GM12892 (cell line): ENCODE measurements at regions not wholly inside any gene's neighbourhood (a gene's known extent, or its start where the extent isn't known, plus 50 kb on each side); places are given as distances from the start of the nearest gene placed in this dataset.
"Not testable (repeated sequence)": the region's sequence is repeated elsewhere in the genome, so short reads cannot be mapped to it uniquely, and the experiment has no call there.

Experiments used
- DNase-seq: peaks from one replicate; pipeline ENCODE4 v3.0.0; 2011; ENCODE audit not compliant: insufficient read length
- FAIRE-seq: peaks from 2 replicates; lab custom pipeline; 2011; peaks lifted over from hg19 to GRCh38; lab: Jason Lieb, UNC
- POLR2A ChIP-seq: IDR thresholded peaks from 2 replicates; pipeline ENCODE4 v1.6.1; 2011; ENCODE audit warnings: low read depth, low read length, control low read depth
- POLR2AphosphoS5 ChIP-seq: IDR thresholded peaks from 2 replicates; pipeline ENCODE4 v1.6.1; 2011; ENCODE audit warnings: low read depth, low read length, control low read depth
- TAF1 ChIP-seq: IDR thresholded peaks from 2 replicates; pipeline ENCODE4 v1.6.1; 2011; ENCODE audit warnings: low read depth, mild to moderate bottlenecking, control low read depth, low read length, borderline replicate concordance

DNA sequence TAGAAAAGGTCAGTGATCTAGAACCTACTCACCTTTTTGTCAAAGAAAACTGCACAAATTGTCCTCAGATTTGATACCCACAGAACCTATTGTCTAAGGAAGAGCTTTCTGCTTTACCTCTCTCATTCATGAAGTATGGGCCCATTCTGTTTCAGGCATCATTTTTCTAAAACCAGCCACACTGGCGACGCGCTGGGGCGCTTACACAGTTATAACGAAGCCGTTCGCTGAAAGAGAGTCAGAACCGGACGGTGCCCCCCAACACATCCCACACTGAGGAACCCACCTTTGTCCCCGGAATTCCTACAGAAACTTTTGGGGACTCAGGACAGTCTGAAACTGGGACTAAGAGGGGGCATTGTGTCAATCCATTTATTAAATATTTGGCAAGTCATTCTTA, 206.3 kb upstream of the HAAO start:
- DNase-seq (no peak), FAIRE-seq (no peak)
- TF ChIP-seq POLR2A, result no peak
- TF ChIP-seq TAF1, result no peak
- TF ChIP-seq POLR2AphosphoS5, result no peak

DNA sequence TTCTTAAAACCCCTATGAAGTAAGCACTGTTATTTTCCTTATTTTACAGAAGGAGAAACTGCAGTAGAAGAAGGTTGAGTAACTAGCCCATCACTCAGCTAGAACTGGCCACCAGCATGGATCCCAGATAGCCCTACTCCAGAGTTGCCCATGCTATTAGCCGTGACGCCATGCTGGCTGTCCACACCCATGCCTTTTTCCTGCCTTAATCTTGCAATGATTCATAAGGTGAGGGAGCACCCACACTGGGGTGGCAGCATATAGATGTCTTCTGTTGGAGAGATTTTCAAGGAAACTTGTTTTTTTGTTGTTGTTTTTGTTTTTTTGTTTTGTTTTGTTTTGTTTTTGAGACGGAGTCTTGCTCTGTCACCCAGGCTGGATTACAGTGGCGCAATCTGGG, 204.1 kb upstream of the HAAO start:
- TF ChIP-seq POLR2AphosphoS5 (no peak), POLR2A (no peak)
- no peak for DNase-seq
- FAIRE-seq, result no peak

GRCh38 chr2:42995752-42996422, 203.5 kb upstream of the HAAO start:
- TF ChIP-seq TAF1 (no peak), POLR2AphosphoS5 (no peak), POLR2A (no peak)
- FAIRE-seq, result no peak
- DNase-seq, result no peak

DNA sequence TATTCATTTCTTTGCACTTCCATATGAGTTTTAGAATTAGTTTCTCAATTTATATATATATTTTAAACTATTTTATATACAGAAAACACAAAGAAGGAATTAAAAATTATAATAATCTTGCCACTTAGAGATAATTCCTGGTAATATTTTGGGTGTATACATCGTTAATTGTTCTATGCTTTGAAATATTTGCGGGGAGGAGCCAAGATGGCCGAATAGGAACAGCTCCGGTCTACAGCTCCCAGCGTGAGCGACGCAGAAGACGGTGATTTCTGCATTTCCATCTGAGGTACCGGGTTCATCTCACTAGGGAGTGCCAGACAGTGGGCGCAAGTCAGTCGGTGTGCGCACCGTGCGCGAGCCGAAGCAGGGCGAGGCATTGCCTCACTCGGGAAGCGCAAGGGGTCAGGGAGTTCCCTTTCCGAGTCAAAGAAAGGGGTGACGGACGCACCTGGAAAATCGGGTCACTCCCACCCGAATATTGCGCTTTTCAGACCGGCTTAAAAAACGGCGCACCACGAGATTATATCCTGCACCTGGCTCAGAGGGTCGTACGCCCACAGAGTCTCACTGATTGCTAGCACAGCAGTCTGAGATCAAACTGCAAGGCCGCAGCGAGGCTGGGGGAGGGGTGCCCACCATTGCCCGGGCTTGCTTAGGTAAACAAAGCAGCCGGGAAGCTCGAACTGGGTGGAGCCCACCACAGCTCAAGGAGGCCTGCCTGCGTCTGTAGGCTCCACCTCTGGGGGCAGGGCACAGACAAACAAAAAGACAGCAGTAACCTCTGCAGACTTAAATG, 197.1 kb upstream of the HAAO start:
- not testable (repeated sequence) for DNase-seq, FAIRE-seq

- not testable (repeated sequence) for FAIRE-seq, DNase-seq
Observed at GRCh38 chr2:42988055-42988454, 195.7 kb upstream of the HAAO start.

- DNase-seq (no peak), FAIRE-seq (no peak)
- TF ChIP-seq POLR2A (no peak), TAF1 (no peak), POLR2AphosphoS5 (no peak)
Observed at GRCh38 chr2:42987112-42987922, 194.9 kb upstream of the HAAO start.

DNA sequence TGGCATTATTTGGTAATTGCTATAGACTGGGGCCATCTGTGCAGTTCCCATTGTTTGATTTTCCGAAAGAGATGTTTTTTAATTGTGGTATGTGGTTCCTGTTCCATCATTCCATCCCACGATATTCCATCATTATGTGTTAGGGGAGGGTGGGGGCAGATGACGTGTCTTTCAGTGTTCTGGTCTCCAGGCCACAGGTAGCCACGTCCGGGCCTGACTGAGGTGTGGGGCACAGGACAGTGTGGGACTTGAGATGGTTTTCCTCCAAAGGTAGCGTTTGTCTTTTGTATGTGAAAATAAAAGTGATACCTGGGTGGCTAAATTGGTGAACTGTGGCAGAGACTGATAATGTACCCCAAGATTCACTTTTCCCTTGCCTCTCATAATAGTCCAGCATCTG, 192.2 kb upstream of the HAAO start:
- TF ChIP-seq POLR2A (no peak), POLR2AphosphoS5 (no peak), TAF1 (no peak)
- no peak for FAIRE-seq
- no peak for DNase-seq

- no peak for TF ChIP-seq POLR2AphosphoS5
- TF ChIP-seq TAF1, result no peak
- TF ChIP-seq POLR2A, result no peak
- DNase-seq, result no peak
- FAIRE-seq, result no peak
Observed at GRCh38 chr2:42984081-42984480, 191.7 kb upstream of the HAAO start.

DNA sequence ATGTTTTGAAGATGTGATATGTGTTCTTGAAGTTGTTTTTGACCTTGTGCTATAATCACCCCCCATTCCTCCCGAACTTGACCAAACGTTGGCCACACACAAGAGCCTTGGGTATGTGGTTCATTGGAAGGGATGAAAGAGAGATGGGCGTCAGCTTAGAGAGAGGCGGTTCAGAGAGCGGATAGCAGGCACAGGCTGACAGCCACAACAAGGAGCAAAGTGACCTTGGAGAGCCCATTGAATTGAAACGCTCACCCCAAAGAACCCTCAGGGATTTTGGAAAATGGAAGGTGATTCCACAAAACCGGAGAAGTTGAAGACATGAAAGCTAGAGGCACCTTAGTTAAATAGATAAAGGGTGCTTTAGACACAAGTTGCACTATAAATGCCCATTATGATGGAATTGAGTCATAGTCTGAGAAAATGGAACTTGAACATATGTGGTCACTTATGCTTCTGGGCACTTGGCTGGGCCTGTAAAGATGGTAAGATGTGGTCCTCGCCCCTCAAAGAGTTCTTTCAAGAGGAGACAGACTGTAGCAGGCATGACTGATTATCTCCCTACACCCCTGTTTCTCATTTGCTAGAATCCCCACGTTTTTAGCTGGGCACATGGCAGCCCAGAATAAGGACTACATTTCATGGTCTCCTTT, 188.5 kb upstream of the HAAO start:
- TF ChIP-seq POLR2AphosphoS5, result no peak
- no peak for TF ChIP-seq TAF1
- TF ChIP-seq POLR2A, result no peak
- DNase-seq (no peak), FAIRE-seq (no peak)

DNA sequence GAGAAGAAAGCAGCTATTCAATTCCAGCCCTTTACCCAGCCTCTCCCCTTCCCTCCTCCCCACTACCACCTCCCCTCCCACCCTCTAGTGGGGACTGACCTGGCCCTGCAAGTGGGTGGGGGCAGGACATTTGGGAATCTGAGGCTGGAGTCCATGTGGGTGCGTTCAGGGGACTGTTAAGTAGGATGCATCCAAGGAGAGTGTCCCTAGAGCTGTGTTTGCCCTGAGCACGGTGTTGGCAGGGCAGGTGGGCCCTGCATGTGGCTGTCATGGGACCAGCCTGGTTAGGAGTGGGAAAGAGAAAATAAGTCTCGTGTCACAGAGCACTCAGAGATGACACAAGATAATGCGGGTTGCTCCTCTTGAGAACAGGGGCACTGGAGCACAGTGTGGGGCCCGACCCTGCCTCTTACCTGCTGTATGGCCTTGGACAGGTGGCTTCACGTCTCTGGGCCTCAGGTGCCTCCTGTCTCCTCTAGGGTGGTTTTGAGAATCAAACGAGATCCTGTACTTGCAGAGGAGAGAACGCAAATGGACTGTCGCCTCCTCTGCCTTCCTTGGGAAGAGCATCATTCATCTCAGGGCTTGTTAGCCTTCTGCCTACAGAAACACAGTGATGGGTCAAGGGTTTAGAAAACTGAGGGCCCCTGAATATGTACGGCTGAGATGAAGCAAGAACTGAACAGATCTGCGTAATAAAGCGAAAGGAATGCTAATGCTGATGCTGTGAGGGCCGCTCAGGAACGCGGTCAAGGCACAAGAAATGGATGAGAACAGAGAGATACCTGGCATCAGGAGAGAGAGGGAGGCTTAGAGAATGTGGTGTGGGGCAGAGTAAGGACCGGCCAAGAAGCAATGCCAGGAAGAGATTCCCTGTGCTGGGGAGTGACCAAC, 187.7 kb upstream of the HAAO start:
- no peak for FAIRE-seq

GRCh38 chr2:42979416-42979869, 187.1 kb upstream of the HAAO start:
- TF ChIP-seq POLR2A, result no peak
- no peak for TF ChIP-seq TAF1
- no peak for TF ChIP-seq POLR2AphosphoS5
- no peak for DNase-seq
- no peak for FAIRE-seq

More for the DNA sequence above, 187.7 kb upstream of the HAAO start:
- TF ChIP-seq POLR2AphosphoS5, result no peak
- TF ChIP-seq POLR2A, result no peak
- no peak for TF ChIP-seq TAF1
- DNase-seq, result no peak
